HFF-Myc (cell line): ENCODE measurements at regions not wholly inside any gene's neighbourhood (a gene's known extent, or its start where the extent isn't known, plus 50 kb on each side); places are given as distances from the start of the nearest gene placed in this dataset.

Source experiments
- DNase-seq: peaks from one replicate; pipeline ENCODE4 v3.0.0-alpha.2; 2011; ENCODE audit warnings: low read depth; ENCODE audit errors: extremely low read depth
- H3K4me3 ChIP-seq: replicated peaks from 2 replicates; pipeline ENCODE4 v1.5.1; 2011; ENCODE audit warnings: low read depth, mild to moderate bottlenecking, control low read depth, low read length
- CTCF ChIP-seq: IDR thresholded peaks from 2 replicates; pipeline ENCODE4 v1.5.1; 2012; ENCODE audit warnings: mild to moderate bottlenecking, low read depth, low read length, control low read depth; ENCODE audit errors: missing control alignments

DNA sequence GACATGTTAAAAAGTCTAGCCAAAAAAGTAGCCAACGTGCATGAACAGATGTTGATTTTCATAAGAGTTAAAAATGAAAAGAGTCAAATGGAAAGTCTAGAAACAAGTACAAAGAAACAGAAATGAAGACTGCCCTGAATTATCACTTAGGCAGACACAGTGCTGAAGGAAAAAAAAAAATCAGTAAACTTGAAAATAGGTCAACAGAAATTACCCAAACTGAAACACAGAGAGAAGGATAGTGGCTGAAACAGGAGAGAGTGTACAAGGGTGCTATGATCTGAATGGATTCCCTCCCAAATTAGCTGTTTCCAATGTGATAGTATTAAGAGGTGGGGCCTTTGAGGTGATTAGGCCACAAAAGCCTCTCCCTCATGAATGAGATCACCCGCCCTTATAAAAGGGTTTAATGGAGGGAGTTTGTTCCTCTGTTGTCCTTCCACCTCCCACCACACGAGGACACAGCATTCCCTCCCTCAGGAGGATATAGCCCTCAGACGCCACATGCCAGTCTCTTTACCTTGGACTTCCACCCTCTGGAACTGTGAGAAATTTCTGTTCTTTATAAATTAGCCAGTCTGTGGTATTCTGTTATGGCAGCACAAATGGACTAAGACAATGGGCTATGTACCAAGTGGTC lies 249.7 kb downstream of the AHR start:
- H3K4me3 ChIP-seq, result no peak overlapping the region
- no peak for DNase-seq
- TF ChIP-seq CTCF, result peak; percentile 6

DNA sequence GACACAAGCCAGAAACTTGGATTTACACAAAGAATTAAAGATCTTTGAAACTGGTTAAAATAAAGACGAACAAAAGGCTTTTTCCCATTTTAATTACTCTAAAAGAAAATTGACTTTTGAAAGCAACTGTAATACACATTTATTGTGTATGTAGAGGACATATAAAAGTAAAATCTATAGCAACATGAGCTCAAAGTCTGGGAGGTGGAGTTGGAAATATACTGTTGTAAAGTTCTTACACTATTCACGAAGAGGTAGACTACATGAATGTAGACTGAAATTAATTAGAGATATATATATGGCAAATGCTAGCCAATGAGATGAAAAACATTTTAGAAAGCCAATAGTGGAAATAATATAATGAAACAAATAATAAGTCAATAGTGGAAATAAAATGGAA lies 251.0 kb downstream of the AHR start:
- TF ChIP-seq CTCF, result no peak
- H3K4me3 ChIP-seq, result no peak overlapping the region
- DNase-seq, result no peak

- H3K4me3 ChIP-seq, result no peak overlapping the region
- TF ChIP-seq CTCF, result no peak
- no peak for DNase-seq
These were observed 253.9 kb downstream of the AHR start for GRCh38 chr7:17552373-17552772.

DNA sequence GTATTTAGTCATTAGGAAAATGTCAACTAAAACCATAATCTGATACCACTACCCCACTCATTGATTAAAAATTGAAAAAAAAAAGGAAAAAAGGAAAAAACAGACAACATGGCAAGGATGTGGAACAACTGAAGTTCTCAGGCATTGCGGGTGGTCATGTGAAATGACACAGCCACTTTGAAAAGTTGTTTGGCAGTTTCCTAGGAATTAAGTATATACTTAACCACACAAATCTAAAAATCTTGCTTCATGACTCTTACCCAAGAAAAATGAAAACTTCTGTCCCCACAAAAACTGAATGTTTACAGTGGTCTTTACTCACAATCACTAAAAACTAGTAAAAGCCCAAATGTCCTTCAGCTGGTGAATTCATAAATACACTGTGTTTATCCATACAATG lies 254.5 kb downstream of the AHR start:
- no peak for TF ChIP-seq CTCF
- H3K4me3 ChIP-seq, result no peak overlapping the region
- DNase-seq, result no peak

- no peak for TF ChIP-seq CTCF
These were observed 256.0 kb downstream of the AHR start for GRCh38 chr7:17554341-17555015.

DNA sequence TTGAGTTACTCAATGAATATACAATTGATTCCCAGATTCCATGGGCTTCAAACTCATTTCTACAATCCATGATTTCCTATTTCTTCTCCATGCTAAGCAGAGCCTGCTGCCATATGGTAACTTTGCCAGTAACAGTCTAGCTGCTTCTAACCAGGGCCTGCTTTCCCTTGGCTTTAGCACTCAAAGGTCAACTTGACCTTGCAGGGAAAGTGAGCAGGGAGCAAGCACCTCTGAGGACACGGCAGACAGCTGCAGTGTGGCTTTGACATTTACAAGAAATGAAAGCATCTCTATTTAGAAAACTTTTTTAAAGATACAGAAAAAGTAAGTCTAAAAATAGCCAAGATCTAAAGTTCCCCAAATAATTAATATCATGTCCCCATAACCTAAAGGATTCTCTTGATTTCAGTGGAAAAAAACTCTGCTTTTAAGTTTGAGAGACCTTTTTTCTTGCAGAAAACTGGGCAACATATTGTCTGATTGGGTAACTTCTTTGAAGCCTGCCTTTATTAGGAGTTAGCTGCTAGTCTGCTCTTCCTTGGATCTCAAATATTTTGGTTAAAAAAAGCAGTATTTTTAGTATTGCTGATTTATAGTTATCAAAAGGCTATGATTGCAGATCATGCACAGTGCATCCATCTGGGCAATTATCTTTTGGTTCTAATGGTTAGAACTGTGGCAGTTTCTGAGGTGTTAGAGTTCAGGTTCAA lies 257.9 kb downstream of the AHR start:
- TF ChIP-seq CTCF, result no peak
- no peak for DNase-seq
- no peak overlapping the region for H3K4me3 ChIP-seq

More at GRCh38 chr7:17554341-17555015, 256.0 kb downstream of the AHR start:
- H3K4me3 ChIP-seq, result no peak overlapping the region
- DNase-seq, result no peak
